Pancreas (tissue), 10 donors: ENCODE measurements at regions not wholly inside any gene's neighbourhood (a gene's known extent, or its start where the extent isn't known, plus 50 kb on each side); places are given as distances from the start of the nearest gene placed in this dataset.

Source experiments
- ATAC-seq, 4 donors: fragments of 200-7000 bp; cut with Tn5 transposase; one replicate each; pipeline versions ENCODE4 v1.8.0 to v1.9.1; 2020; ENCODE audit warnings: mild to moderate bottlenecking in 4 of 4, moderate library complexity in 4 of 4
- DNase-seq, 6 donors: peaks; one replicate each; pipeline ENCODE4 v3.0.0-alpha.2; 2020
- FAIRE-seq: peaks from 2 replicates; lab custom pipeline; 2012; peaks lifted over from hg19 to GRCh38; lab: Jason Lieb, UNC
- H3K27ac ChIP-seq, 4 donors: fragments of 200-600 bp; sonication (generic); 1 replicate in 3 of 4; 2 replicates in 1 of 4; pipeline versions ENCODE4 v1.5.0 to v1.8.0; 2020
- H3K27me3 ChIP-seq, 4 donors: fragments of 200-600 bp; one replicate each; pipeline ENCODE4 v1.8.0; 2021
- H3K36me3 ChIP-seq, 3 donors: fragments of 200-600 bp; sonication (generic) in 1 of 3; one replicate each; pipeline versions ENCODE4 v1.5.0 to v1.8.0; 2020 to 2021
- H3K4me1 ChIP-seq, 3 donors: fragments of 200-600 bp; one replicate each; pipeline ENCODE4 v1.8.0; 2021
- H3K4me3 ChIP-seq, 4 donors: fragments of 200-600 bp; sonication (generic) in 2 of 4; one replicate each; pipeline versions ENCODE4 v1.5.0 to v1.8.0; 2020 to 2021
- H3K9me3 ChIP-seq, 4 donors: fragments of 200-600 bp; one replicate each; pipeline ENCODE4 v1.8.0; 2021
- WGBS, 2 donors: extraction: QIAGEN DNeasy Blood & Tissue Kit; methylation state at CpG; one replicate each; pipeline ENCODE4 v1.1.7; 2013; 5-methylcytosine and 5-hydroxymethylcytosine counted together
- intact Hi-C, 3 donors: fragments of 100-400 bp; cut with DNase I; formaldehyde crosslinking; loops; one replicate each; pipeline versions ENCODE4 v1.11.1 to v1.14.2; 2022
- TF ChIP-seq, protein P1 (sequence below), 4 donors: fragments of 200-600 bp; sonication (generic) in 3 of 4; IDR thresholded peaks; one replicate each; pipeline versions ENCODE4 v1.5.0 to v1.8.0; 2021; ENCODE audit warnings: antibody characterized with exemption in 4 of 4
- donor health status: healthy with polysubstance abuse.
- donor health status: DM: no; HTN: no; CAD: no; lungs with moderate emphysema.
- donor health status: DM: no; HTN: no; CAD: no.
- donor health status: control.
- donor health status: control.
- donor health status: Bipolar disorder and iron deficiency.
- donor health status: DM: yes; HTN: yes; CAD: no.
- donor health status: DM: no; HTN: no; CAD: no.
- donor health status: DM: no; HTN: no; CAD: no.
- donor health status: DM: yes; HTN: yes; CAD: no.

DNA sequence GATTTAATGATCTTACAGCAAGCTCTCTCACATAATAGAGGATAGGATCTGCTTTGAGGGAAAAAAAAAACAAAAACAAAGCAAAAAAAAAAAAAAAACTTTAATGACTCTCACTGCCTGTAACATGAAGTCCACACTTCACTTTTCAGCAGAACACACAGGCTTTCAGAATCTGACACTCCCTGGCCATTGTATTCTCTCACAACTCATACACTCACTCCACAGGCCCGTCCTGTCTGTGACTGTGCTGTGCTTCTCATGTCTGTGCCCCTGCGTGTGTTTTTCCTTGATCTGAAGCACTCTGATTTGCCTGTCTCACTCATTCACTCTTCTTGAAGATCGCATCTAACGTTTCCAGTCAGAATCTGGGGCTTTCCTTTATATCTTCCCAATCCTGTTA is 460.8 kb downstream of the TMA16 start:
- no peak for FAIRE-seq
- 50 to 55% methylated on average over 4 of the region's 4 CpGs for WGBS, 2 donors
- intact Hi-C loops = no loop called here

DNA sequence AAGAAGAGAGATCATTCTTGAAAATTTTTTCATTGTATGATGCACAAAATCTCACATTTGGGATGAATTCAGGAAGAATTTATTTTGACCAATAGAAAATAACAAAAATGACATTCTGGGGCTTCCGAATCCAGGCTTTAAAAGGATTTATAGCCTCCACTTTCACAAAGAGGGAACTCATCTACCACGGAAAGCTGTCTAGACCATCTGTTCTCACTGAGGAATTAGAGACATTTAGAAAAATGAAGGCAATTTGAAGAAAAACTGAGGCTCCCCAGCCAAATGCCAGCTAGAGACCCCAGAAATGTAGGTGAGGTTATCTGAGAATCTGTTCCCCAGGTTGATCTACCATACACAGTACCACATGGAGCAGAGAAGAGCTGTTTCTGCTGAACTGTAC is 464.3 kb downstream of the TMA16 start:
- TF ChIP-seq, protein P1, sequence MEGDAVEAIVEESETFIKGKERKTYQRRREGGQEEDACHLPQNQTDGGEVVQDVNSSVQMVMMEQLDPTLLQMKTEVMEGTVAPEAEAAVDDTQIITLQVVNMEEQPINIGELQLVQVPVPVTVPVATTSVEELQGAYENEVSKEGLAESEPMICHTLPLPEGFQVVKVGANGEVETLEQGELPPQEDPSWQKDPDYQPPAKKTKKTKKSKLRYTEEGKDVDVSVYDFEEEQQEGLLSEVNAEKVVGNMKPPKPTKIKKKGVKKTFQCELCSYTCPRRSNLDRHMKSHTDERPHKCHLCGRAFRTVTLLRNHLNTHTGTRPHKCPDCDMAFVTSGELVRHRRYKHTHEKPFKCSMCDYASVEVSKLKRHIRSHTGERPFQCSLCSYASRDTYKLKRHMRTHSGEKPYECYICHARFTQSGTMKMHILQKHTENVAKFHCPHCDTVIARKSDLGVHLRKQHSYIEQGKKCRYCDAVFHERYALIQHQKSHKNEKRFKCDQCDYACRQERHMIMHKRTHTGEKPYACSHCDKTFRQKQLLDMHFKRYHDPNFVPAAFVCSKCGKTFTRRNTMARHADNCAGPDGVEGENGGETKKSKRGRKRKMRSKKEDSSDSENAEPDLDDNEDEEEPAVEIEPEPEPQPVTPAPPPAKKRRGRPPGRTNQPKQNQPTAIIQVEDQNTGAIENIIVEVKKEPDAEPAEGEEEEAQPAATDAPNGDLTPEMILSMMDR (IDR thresholded peaks at IDR 0.05) = no peak
- no peaks in the 10 kb centered on the region for H3K36me3 ChIP-seq
- H3K9me3 ChIP-seq = no peaks in the 10 kb centered on the region
- WGBS, 2 donors = 45 to 53% methylated on average over 2 of the region's 2 CpGs
- ATAC-seq = no peak
- no peak overlapping the region for H3K27ac ChIP-seq
- intact Hi-C loops = no loop called here
- no peak overlapping the region for H3K4me3 ChIP-seq
- no peak for FAIRE-seq
- DNase-seq = no peak
- H3K27me3 ChIP-seq = no peaks in the 10 kb centered on the region
- no peaks in the 10 kb centered on the region for H3K4me1 ChIP-seq

More for the DNA sequence above, 460.8 kb downstream of the TMA16 start:
- H3K9me3 ChIP-seq = no peaks in the 10 kb centered on the region
- H3K4me1 ChIP-seq = no peaks in the 10 kb centered on the region
- TF ChIP-seq, protein P1 (IDR thresholded peaks at IDR 0.05) = no peak
- ATAC-seq = no peak
- no peak overlapping the region for H3K4me3 ChIP-seq
- DNase-seq = no peak
- H3K27me3 ChIP-seq = no peaks in the 10 kb centered on the region
- no peaks in the 10 kb centered on the region for H3K36me3 ChIP-seq
- no peak overlapping the region for H3K27ac ChIP-seq

DNA sequence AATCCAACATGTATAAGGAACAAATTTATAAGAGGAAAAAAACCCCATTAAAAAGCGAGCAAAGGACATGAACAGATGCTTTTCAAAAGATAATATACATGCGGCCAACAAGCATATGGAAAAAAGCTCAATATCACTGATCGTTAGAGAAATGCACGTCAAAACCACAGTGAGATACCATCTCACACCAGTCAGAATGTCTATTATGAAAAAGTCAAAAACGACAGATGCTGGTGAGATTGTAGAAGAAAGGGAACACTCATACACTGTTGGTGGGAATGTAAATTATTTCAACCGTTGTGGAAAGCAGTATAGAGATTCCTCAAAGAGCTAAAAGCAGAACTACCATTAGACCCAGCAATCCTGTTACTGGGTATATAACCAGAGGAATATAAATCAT is 465.4 kb downstream of the TMA16 start:
- H3K9me3 ChIP-seq = no peaks in the 10 kb centered on the region
- WGBS, 2 donors = 56 to 72% methylated on average over 6 of the region's 6 CpGs
- no peak overlapping the region for H3K27ac ChIP-seq
- no peak overlapping the region for H3K4me3 ChIP-seq
- TF ChIP-seq, protein P1 (IDR thresholded peaks at IDR 0.05) = no peak
- no peaks in the 10 kb centered on the region for H3K36me3 ChIP-seq
- H3K27me3 ChIP-seq = no peaks in the 10 kb centered on the region
- FAIRE-seq = no peak
- ATAC-seq = no peak
- intact Hi-C loops = no loop called here
- DNase-seq = no peak
- H3K4me1 ChIP-seq = no peaks in the 10 kb centered on the region

DNA sequence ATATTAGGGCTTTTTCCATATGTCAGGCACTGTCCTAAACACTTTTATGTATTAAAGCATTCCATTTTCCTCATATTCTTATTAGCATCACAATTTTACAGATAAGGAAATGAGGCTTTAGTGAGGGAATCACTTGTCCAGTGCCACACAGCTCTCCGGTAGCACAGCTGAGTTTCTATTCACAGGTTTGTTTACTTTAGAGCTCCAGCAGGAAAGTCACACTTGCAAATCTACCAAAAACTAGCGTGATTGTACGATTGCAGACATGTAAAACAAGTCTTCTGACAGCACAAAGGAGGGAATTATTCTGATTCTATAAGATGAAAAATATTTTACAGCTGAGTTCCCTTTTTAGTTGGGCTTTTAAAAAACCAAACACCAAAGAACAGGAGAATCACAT is 472.1 kb downstream of the TMA16 start:
- Histone ChIP-seq H3K4me1 (no peaks in the 10 kb centered on the region), H3K9me3 (no peaks in the 10 kb centered on the region), H3K36me3 (no peaks in the 10 kb centered on the region), H3K4me3 (no peak overlapping the region), H3K27ac (no peak overlapping the region), H3K27me3 (no peaks in the 10 kb centered on the region)
- DNase-seq = no peak
- TF ChIP-seq, protein P1 (IDR thresholded peaks at IDR 0.05) = no peak
- ATAC-seq = no peak
- intact Hi-C loops = no loop called here
- WGBS, 2 donors = 2 to 5% methylated on average over 3 of the region's 3 CpGs
- no peak for FAIRE-seq

DNA sequence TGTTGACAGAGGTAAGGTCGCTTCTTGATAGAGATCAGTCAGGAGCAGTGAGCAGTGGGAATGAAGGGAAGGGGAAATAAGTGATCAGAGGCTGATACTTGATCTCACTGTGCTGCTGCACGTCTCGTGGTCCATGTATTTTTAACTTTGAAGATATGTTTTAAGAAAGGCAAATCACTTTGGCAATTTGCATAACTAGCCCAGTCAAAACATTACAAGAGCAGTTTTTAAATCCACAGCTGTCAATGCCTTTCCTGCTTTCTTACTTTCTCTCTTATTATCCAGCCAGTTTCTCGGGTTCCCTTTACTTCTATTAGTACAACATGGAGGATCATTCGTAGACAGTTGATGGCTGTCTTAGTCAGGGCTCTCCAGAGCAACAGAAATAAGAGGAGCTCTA is 472.8 kb downstream of the TMA16 start:
- FAIRE-seq (no peak), DNase-seq (no peak), ATAC-seq (no peak)
- Histone ChIP-seq H3K36me3 (no peaks in the 10 kb centered on the region), H3K9me3 (no peaks in the 10 kb centered on the region), H3K4me1 (no peaks in the 10 kb centered on the region), H3K27ac (no peak overlapping the region), H3K27me3 (no peaks in the 10 kb centered on the region), H3K4me3 (no peak overlapping the region)
- TF ChIP-seq, protein P1 (IDR thresholded peaks at IDR 0.05) = no peak
- 37 to 40% methylated on average over 5 of the region's 5 CpGs for WGBS, 2 donors
- intact Hi-C loops = no loop called here
